HepG2 (cell line): ENCODE measurements at regions not wholly inside any gene's neighbourhood (a gene's known extent, or its start where the extent isn't known, plus 50 kb on each side); places are given as distances from the start of the nearest gene placed in this dataset.

ENCODE experiments used
- ATAC-seq: fragments of 200-7000 bp; cut with Tn5 transposase; 3 replicates; pipeline ENCODE4 v1.9.1; 2020; ENCODE audit warnings: mild to moderate bottlenecking, moderate library complexity
- BruUV-seq: library from RNA; stranded (reverse); fragments of 400-500 nt; replicated peaks from 2 replicates; lab custom pipeline; 2021; lab: Mats Ljungman, UMichigan
- CTCF ChIA-PET: fragments of 300-600 bp; formaldehyde crosslinking; extraction: SDS; loops from one replicate; lab custom pipeline; 2021; ENCODE audit warnings: low total read pairs, inconsistent platforms, low intra/inter-chr PET ratio; lab: Yijun Ruan, JAX
- POLR2A ChIA-PET: fragments of 350-600 bp; sonication (Branson Sonifier 250); formaldehyde crosslinking; loops from one replicate; lab custom pipeline; 2020; ENCODE audit warnings: antibody characterized with exemption, inconsistent platforms; lab: Yijun Ruan, JAX
- DNase-seq: peaks from one replicate; pipeline ENCODE4 v3.0.0-alpha.2; 2015; ENCODE audit warnings: low spot score
- FAIRE-seq: peaks from 3 replicates; lab custom pipeline; 2011; peaks lifted over from hg19 to GRCh38; lab: Jason Lieb, UNC
- H2AFZ ChIP-seq: one replicate; pipeline ENCODE4 v1.6.1; 2011; ENCODE audit warnings: low read length, inconsistent platforms
- H3K27ac ChIP-seq: fragments of 300-600 bp; 3 replicates; pipeline ENCODE4 v1.8.0; 2011; ENCODE audit warnings: mixed run types, mild to moderate bottlenecking, mixed read lengths, low read length, inconsistent platforms; ENCODE audit not compliant: insufficient read depth; ENCODE audit errors: extremely low read length
- H3K27me3 ChIP-seq, 2 experiments: fragments of 200-600 bp in 1 of 2; 2 replicates in 1 of 2; 3 replicates in 1 of 2; pipeline versions ENCODE4 v1.6.0 to v1.8.0; 2011; ENCODE audit warnings: low read length in 2 of 2, mild to moderate bottlenecking in 2 of 2, moderate library complexity in 2 of 2, inconsistent platforms in 1 of 2; ENCODE audit not compliant: insufficient read depth in 2 of 2, control insufficient read depth in 1 of 2
- H3K36me3 ChIP-seq, 2 experiments: fragments of 200-600 bp in 1 of 2; replicated peaks in 1 of 2; 2 replicates in 1 of 2; 3 replicates in 1 of 2; pipeline versions ENCODE4 v1.5.1 to v1.8.0; 2011; ENCODE audit warnings: low read length in 2 of 2, inconsistent platforms in 1 of 2; ENCODE audit not compliant: insufficient read depth in 2 of 2, control insufficient read depth in 1 of 2
- H3K4me1 ChIP-seq: 2 replicates; pipeline ENCODE4 v1.5.1; 2012; ENCODE audit warnings: low read length, inconsistent platforms; ENCODE audit not compliant: insufficient read depth
- H3K4me2 ChIP-seq: 2 replicates; pipeline ENCODE4 v1.6.0; 2011; ENCODE audit warnings: low read depth, low read length, inconsistent platforms
- H3K4me3 ChIP-seq, 3 experiments: fragments of 200-600 bp in 1 of 3; sonication (generic), shearing (Covaris generic) in 1 of 3; replicated peaks in 1 of 3; 2 replicates each; pipeline ENCODE4 v1.5.1; 2011 to 2016; ENCODE audit warnings: low read length in 3 of 3, inconsistent platforms in 2 of 3, low read depth in 2 of 3, mild to moderate bottlenecking in 2 of 3, control low read depth in 1 of 3, mixed read lengths in 1 of 3; ENCODE audit not compliant: insufficient read depth in 1 of 3
- H3K79me2 ChIP-seq: one replicate; pipeline ENCODE4 v1.6.1; 2011; ENCODE audit warnings: low read length, inconsistent platforms; ENCODE audit not compliant: insufficient read depth
- H3K9ac ChIP-seq: 2 replicates; pipeline ENCODE4 v1.6.0; 2011; ENCODE audit warnings: mild to moderate bottlenecking, low read depth, low read length, inconsistent platforms; ENCODE audit not compliant: insufficient read depth
- H3K9me3 ChIP-seq: 2 replicates; pipeline ENCODE4 v1.5.1; 2012; ENCODE audit warnings: mild to moderate bottlenecking, low read length
- H4K20me1 ChIP-seq: 2 replicates; pipeline ENCODE4 v1.6.0; 2011; ENCODE audit warnings: inconsistent platforms, mild to moderate bottlenecking, low read length, moderate library complexity; ENCODE audit not compliant: insufficient read depth
- FOXA3 ChIP-seq: IDR thresholded peaks from 2 replicates; pipeline ENCODE4 v1.6.1; 2016; ENCODE audit warnings: missing genetic modification reagents, missing compliant biosample characterization
- GZF1 ChIP-seq: sonication (generic); formaldehyde crosslinking; IDR thresholded peaks from 2 replicates; pipeline ENCODE4 v1.5.1; 2020; ENCODE audit warnings: mild to moderate bottlenecking, missing genetic modification reagents
- KMT2A ChIP-seq: sonication (generic); formaldehyde crosslinking; IDR thresholded peaks from 2 replicates; pipeline ENCODE4 v1.4.0; 2020; ENCODE audit warnings: missing genetic modification reagents
- MXD4 ChIP-seq: IDR thresholded peaks from 2 replicates; pipeline ENCODE4 v1.6.1; 2016; ENCODE audit warnings: mild to moderate bottlenecking, missing biosample characterization, missing genetic modification reagents
- NFIC ChIP-seq: IDR thresholded peaks from 2 replicates; pipeline ENCODE4 v1.6.1; 2012; ENCODE audit warnings: mild to moderate bottlenecking, low read length, inconsistent platforms
- POLR2AphosphoS2 ChIP-seq: IDR thresholded peaks from 2 replicates; pipeline ENCODE4 v1.6.1; 2011; ENCODE audit warnings: low read depth, low read length, improper control_type of control experiment
- RFXAP ChIP-seq: sonication (generic); formaldehyde crosslinking; IDR thresholded peaks from 2 replicates; pipeline ENCODE4 v1.4.0; 2020; ENCODE audit warnings: missing genetic modification reagents, borderline replicate concordance
- STAG1 ChIP-seq: sonication (generic); formaldehyde crosslinking; IDR thresholded peaks from 2 replicates; pipeline ENCODE4 v1.4.0; 2020; ENCODE audit warnings: missing genetic modification reagents
- ZNF10 ChIP-seq: sonication (generic); formaldehyde crosslinking; IDR thresholded peaks from 2 replicates; pipeline ENCODE4 v1.4.0; 2020; ENCODE audit warnings: mild to moderate bottlenecking, low read depth, missing genetic modification reagents, borderline replicate concordance
- ZNF235 ChIP-seq: sonication (generic); formaldehyde crosslinking; IDR thresholded peaks from 2 replicates; pipeline ENCODE4 v1.8.1; 2023; ENCODE audit warnings: mild to moderate bottlenecking, missing genetic modification reagents, borderline replicate concordance
- ZNF24 ChIP-seq: fragments of 450-650 bp; IDR thresholded peaks from 2 replicates; pipeline ENCODE4 v1.6.1; 2017; ENCODE audit warnings: antibody characterized with exemption, mild to moderate bottlenecking
- ZNF335 ChIP-seq: sonication (generic); formaldehyde crosslinking; IDR thresholded peaks from 2 replicates; pipeline ENCODE4 v1.4.0; 2020; ENCODE audit warnings: missing genetic modification reagents
- ZNF484 ChIP-seq: sonication (generic); formaldehyde crosslinking; IDR thresholded peaks from 2 replicates; pipeline ENCODE4 v1.5.1; 2020; ENCODE audit warnings: mild to moderate bottlenecking, low read depth, missing genetic modification reagents, borderline replicate concordance
- ZNF563 ChIP-seq: sonication (generic); formaldehyde crosslinking; IDR thresholded peaks from 2 replicates; pipeline ENCODE4 v1.8.0; 2022; ENCODE audit warnings: mild to moderate bottlenecking, moderate library complexity, missing genetic modification reagents
- ZNF572 ChIP-seq: sonication (generic); formaldehyde crosslinking; IDR thresholded peaks from 2 replicates; pipeline ENCODE4 v1.5.1; 2020; ENCODE audit warnings: mild to moderate bottlenecking, missing genetic modification reagents
- WGBS: methylation state at CpG from one replicate; pipeline ENCODE4 v1.1.6; 2017; ENCODE audit warnings: low lambda C conversion rate; 5-methylcytosine and 5-hydroxymethylcytosine counted together
- in situ Hi-C: cut with HindIII; loops from 2 replicates; pipeline ENCODE4 v1.10.0; 2017; ENCODE audit warnings: low pct_unique_long_range_greater_than_20kb; ENCODE audit not compliant: extremely low pct_ligation_motif_present
- intact Hi-C: fragments of 100-400 bp; cut with micrococcal nuclease; formaldehyde crosslinking; loops from one replicate; pipeline ENCODE4 v1.10.0; 2022; ENCODE audit not compliant: unreplicated experiment
- TF ChIP-seq, protein P1 (sequence below): IDR thresholded peaks from 2 replicates; pipeline ENCODE4 v1.6.1; 2012; ENCODE audit warnings: inconsistent platforms
- TF ChIP-seq, protein P2 (sequence below): IDR thresholded peaks from 2 replicates; pipeline ENCODE4 v1.6.1; 2018; ENCODE audit warnings: missing genetic modification reagents, mild to moderate bottlenecking, missing compliant biosample characterization
- TF ChIP-seq, protein P3 (sequence below): IDR thresholded peaks from 2 replicates; pipeline ENCODE4 v1.6.1; 2016; ENCODE audit warnings: mild to moderate bottlenecking, missing biosample characterization, missing genetic modification reagents
- TF ChIP-seq, protein P4 (sequence below): sonication (generic); formaldehyde crosslinking; IDR thresholded peaks from 2 replicates; pipeline ENCODE4 v1.4.0; 2020; ENCODE audit warnings: missing genetic modification reagents

DNA sequence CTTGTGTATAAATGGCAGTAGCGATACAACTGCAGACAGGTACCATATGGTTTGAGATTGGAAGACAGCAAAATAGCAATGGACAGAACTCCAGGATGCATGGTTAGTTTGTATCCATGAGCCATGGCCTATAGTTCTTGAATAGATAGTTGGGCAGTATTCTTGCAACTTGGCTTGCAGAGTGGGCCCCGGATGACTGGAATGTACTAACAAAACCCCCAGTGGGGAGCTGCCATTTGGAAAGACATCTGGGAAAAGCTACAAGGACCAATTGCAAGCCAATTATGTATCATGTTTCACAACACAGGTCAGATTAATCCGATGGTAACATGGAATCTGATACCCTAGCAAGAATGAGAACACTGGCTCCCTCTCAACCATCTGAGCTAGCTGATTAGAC, 279.6 kb downstream of the RERGL start:
- H3K4me3 ChIP-seq: no peak overlapping the region
- in situ Hi-C loops (no loop called here), intact Hi-C loops (no loop called here)
- H3K27me3 ChIP-seq: no peaks in the 10 kb centered on the region
- 3% methylated on average over 3 of the region's 3 CpGs for WGBS
- no peaks in the 10 kb centered on the region for H3K36me3 ChIP-seq
- H3K9me3 ChIP-seq: peaks cover 65% of the 10 kb centered on the region
- ATAC-seq (no peak), DNase-seq (no peak), FAIRE-seq (no peak)
- H3K27ac ChIP-seq: no peak overlapping the region
- H2AFZ ChIP-seq: no peak overlapping the region
- H3K79me2 ChIP-seq: no peaks in the 10 kb centered on the region
- POLR2A ChIA-PET: no interaction called here
- TF ChIP-seq ZNF235 (CRISPR knock-in tag) (no peak), ZNF484 (no peak), KMT2A (CRISPR knock-in tag) (no peak), ZNF335 (no peak), GZF1 (CRISPR knock-in tag) (no peak), ZNF24 (no peak), POLR2AphosphoS2 (no peak)
- TF ChIP-seq, protein P1, sequence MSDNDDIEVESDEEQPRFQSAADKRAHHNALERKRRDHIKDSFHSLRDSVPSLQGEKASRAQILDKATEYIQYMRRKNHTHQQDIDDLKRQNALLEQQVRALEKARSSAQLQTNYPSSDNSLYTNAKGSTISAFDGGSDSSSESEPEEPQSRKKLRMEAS: no peak
- TF ChIP-seq, protein P2, sequence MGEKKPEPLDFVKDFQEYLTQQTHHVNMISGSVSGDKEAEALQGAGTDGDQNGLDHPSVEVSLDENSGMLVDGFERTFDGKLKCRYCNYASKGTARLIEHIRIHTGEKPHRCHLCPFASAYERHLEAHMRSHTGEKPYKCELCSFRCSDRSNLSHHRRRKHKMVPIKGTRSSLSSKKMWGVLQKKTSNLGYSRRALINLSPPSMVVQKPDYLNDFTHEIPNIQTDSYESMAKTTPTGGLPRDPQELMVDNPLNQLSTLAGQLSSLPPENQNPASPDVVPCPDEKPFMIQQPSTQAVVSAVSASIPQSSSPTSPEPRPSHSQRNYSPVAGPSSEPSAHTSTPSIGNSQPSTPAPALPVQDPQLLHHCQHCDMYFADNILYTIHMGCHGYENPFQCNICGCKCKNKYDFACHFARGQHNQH: no peak
- H3K4me1 ChIP-seq: no peaks in the 10 kb centered on the region
- CTCF ChIA-PET: no interaction called here
- H3K4me2 ChIP-seq: no peak overlapping the region
- H3K9ac ChIP-seq: no peak overlapping the region
- no TSS peak for BruUV-seq
- H4K20me1 ChIP-seq: no peaks in the 10 kb centered on the region

DNA sequence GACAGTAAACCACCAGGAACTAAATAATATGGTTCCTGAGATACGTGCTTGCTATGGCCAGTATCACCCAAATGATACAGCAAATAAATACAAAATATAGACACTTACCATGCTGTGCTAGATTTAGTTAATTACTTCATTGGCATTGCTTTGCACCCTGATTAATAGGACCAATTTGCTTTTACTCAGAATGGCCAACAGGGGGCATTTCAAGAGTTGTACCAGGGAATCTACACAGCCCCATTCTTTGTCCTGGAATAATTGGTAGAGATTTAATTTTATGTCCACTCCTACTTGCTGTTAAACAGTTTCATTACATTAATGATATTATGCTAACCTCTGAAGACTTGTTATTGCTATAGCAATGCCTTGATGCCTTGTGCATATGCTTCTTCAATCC, 280.8 kb downstream of the RERGL start:
- Histone ChIP-seq H3K9me3 (peaks cover 64% of the 10 kb centered on the region), H4K20me1 (no peaks in the 10 kb centered on the region), H3K27ac (no peak overlapping the region), H3K36me3 (no peaks in the 10 kb centered on the region), H3K4me3 (no peak overlapping the region), H3K4me1 (no peaks in the 10 kb centered on the region), H3K9ac (no peak overlapping the region), H2AFZ (no peak overlapping the region), H3K79me2 (no peaks in the 10 kb centered on the region), H3K4me2 (no peak overlapping the region), H3K27me3 (no peaks in the 10 kb centered on the region)
- FAIRE-seq: no peak
- ChIA-PET CTCF (no interaction called here), POLR2A (no interaction called here)
- 4% methylated on average over 1 of the region's 1 CpG for WGBS
- ATAC-seq: no peak
- no TSS peak for BruUV-seq
- in situ Hi-C loops: no loop called here
- intact Hi-C loops: no loop called here
- no peak for DNase-seq
- TF ChIP-seq, protein P3, sequence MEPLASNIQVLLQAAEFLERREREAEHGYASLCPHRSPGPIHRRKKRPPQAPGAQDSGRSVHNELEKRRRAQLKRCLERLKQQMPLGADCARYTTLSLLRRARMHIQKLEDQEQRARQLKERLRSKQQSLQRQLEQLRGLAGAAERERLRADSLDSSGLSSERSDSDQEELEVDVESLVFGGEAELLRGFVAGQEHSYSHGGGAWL: no peak
- TF ChIP-seq ZNF10 (CRISPR knock-in tag) (no peak), MXD4 (CRISPR knock-in tag) (no peak), STAG1 (no peak), RFXAP (CRISPR knock-in tag) (no peak), FOXA3 (CRISPR knock-in tag) (no peak), NFIC (no peak), ZNF572 (no peak), ZNF563 (CRISPR knock-in tag) (no peak)
- TF ChIP-seq, protein P4, sequence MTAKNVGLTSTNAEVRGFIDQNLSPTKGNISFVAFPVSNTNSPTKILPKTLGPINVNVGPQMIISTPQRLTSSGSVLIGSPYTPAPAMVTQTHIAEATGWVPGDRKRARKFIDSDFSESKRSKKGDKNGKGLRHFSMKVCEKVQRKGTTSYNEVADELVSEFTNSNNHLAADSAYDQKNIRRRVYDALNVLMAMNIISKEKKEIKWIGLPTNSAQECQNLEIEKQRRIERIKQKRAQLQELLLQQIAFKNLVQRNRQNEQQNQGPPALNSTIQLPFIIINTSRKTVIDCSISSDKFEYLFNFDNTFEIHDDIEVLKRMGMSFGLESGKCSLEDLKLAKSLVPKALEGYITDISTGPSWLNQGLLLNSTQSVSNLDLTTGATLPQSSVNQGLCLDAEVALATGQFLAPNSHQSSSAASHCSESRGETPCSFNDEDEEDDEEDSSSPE (CRISPR knock-in tag): no peak
